Kasumi-1 (cell line): ENCODE measurements at regions not wholly inside any gene's neighbourhood (a gene's known extent, or its start where the extent isn't known, plus 50 kb on each side); places are given as distances from the start of the nearest gene placed in this dataset.

ENCODE experiments used
- DNase-seq, 2 experiments: peaks; one replicate each; lab custom pipeline; 2025; lab: John Stamatoyannopoulos, UW

DNA sequence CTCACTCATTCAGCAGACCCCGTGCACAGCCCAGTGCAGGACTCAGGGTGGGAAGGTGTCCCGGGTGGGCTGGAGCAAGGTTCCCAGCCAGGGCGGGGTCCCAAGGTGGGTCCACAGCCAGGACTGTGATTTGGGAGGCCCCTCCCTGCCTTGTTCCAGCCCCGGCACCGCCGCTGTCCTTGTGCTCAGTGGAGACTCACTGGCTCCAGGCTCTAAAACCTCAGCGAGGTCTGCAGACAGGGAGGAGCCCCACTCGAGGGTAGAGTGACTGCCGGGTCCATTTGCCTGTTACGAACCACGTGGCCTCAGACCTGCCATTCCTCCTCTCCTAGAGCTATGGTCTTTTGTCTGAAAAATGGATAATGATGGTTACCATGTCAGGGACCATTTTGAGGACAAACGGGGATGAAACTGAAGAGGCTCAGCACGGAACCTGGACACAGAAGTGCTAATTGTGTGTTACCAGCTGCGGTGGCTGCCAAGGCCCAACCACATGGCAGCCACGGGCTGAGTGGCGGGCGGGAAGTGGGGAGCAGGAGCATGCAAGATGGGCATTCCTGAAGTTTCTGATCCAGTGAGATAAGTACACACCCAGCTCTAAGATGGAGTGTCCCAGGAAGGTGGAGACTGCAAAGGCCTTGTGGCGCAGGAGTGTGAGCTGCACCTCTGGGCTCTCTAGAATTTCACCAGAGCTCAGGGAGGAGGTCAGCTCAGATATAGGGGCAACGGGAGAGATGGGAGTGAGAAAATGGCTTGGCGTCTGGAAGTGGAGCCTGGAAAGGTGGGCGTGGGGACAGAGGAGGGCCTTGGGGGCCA lies 317.6 kb downstream of the SEC14L1 start:
- DNase-seq = no peak

DNA sequence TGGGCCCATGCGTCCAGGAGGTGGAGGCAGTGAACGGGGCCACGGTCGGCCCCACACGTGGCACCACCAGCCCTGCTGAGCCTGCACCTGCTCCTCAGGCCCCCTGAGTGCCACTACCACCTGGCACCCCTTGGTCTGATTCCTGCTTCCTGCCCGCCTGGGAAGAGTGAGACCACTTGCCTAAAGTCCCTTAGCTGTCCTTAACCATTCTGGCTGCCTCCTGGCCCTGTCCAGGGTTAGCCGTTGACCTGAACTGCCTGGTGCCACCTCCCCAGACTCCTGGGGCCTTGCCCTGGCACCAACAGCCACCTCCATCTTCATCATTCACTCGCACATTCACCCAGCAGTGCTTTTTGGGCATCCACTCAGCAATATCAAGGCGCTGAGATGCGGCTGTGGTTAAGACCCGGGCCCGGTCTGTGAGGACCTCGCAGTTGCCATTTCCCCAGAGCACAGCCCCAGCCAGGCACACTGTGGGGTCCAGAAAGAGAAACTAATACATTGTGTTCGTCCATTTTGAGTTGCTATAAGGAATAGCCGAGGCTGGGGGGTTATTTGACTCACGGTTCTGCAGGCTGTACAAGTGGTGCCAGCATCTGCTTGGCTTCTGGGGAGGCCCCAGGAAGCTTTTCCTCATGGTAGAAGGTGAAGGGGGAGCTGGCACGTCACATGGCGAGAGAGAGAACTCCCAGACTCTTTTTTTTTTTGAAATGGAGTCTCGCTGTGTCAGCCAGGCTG lies 318.4 kb downstream of the SEC14L1 start:
- DNase-seq = no peak

DNA sequence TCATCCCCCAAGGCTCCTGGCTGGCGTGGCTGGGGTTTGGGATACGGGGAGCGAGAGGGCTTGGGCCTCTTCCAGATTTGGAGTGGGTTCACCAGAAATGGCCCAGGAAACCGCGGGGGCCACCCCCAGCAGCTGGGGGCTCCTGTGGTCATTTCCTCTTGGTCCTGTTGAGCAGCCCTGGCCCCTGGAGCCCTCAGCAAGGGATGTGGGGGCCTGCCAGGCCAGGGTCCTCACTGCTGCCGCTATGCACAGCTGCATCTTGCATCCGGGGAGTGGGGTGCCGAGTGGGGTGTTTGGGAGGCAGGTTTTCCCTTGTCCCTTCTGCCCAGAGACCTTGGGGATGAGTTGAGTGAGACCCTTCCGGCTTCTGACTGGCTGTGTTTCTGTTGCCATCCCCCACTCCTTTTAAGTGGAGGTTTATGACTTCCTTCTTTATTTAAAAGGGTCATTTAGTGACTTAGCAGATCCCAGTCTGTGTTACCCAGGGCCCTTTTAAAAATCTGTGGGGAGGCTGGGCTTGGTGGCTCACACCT lies 319.8 kb downstream of the SEC14L1 start:
- DNase-seq = peak; percentile 68 to 81

DNA sequence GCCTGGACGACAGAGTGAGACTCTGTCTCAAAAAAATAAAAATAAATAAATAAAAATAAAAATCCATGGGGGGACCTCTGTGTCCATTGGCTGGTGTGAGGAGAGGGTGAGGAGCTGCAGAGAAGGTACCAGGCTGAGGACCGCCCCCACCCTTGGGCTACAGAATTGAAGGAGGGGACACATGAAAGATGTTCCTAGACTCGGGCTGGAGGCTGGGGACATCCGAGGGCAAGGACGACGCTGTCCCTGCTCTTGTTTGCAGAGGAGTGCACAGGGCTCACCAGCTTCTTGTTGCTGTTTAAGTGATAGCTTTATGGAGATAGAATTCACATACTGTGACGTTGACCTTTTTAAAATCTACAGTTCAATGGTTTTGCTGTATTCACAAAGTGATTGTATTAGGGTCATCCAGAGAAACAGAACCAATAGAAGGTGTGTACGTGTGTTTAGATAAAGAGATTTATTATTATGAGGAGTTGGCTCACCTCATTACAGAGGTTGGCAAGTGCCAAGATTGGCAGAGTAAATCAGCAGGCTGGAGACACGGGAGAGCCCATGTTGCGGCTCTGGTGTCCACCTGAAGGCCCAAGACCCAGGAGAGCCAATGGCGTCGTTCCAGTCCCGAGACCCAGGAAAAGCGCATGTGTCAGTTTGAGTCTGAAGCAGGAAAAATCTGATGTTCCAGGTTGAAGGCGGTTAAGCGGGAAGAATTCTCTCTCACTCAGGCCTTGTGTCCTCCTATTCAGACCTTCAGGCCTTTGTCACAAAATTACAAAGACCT lies 320.7 kb downstream of the SEC14L1 start:
- no peak for DNase-seq

DNA sequence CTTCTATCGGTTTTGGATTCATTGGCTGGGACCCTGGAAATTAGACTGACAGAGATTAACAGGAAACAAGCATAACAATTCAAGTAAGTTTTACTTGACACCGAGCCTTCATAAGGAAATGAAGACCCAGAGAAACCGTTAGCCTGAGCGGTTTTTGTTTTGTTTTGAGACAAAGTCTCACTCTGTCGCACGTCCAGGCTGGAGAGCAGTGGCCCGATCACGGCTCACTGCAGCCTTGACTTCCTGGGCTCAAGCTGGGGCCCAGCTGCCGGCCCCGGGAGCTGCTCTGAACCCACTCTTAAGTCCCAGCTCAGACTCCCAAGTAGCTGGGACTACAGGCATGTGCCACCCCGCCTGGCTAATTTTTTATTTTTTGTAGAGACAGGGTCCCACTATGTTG lies 321.3 kb downstream of the SEC14L1 start:
- peak; percentile 51 to 53 for DNase-seq

DNA sequence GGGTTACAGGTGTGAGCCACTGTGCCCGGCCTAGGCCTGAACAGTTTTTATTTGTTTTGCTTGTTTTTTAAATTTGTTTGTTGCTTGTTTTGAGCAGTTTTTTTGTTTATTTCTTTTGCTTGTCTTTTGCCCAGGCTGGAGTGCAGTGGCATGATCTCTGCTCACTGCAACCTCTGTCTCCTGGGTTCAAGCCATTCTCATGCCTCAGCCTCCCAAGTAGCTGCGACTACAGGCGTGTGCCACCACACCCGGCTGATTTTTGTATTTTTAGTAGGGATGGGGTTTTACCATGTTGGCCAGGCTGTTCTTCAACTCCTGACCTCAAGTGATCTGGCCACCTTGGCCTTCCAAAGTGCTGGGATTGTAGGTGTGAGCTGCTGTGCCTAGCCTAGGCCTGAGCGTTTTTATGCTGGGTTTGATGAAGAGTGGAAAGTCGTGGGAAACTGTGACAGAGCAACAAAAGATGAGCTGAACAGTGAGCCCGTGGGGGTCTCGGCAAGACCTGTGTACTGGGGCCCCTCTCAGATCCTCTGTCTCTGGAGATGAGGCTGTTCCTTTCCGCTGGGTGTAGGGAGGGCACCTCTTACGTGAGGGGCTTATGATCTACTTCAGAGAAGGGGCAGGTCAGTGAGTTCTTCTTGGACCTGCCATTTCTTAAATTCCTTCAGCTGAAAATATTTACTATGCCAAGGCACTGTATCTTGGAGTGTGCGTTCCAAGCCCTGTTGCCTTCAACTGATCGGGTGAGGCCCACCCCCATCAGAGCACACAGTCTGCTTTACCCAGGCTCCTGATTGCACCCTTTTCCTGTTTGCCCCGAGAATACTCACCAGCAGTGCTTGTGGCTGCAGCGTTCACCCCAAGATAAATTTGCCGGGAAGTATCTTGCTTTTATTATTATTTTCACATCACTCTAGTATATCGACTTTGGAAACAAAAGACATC lies 322.1 kb downstream of the SEC14L1 start:
- no peak for DNase-seq

DNA sequence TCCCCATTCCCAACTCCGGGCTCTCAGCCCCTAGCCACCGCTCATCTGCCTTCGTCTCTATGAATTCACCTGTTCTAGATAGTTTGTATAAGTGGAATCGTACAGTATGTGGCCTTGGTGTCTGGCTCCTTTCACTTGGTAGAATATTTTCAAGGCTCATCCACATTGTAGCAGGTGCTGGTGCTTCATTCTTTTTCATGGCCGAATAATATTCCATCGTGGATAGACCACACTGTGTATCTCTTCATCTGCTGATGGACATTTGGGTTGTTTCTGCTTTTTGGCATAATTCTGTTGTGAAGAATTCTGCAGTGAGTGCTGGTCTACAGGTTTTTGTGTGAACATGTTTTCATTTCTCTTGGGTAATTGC lies 324.2 kb downstream of the SEC14L1 start:
- DNase-seq = no peak

DNA sequence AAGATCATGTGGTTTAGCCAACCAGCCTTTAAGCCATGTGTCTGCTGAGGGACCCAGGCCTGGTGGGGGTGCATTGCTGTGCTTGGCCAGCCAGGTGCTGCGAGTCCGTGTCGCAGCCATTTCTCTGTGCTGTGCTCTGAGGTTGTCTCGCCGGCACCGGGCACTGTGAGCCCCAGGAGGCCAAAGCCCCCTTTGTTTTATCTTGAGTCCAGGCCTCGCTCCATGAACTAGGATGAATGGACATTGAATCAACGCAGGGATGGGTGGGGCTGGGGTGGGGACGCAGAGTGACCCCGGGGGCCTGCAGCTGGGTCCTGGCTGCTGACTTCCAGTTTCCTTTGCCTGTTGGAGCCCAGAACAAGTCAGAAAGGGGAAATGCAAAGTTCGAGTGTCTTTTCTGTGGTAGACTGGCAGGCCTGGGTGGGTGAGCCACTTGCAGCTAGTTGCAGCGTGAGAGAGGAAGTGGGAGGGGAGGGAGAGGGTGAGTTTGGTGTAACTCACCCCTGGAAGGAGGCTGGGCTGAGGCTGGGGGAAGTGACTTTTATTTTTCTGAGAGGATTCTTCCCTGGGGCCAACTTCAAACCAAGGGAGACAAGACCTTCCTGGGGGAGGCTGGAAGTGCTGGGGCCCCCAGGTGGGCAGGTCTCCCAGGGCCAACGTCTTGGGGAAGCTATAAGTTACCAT lies 324.7 kb downstream of the SEC14L1 start:
- DNase-seq = peak; percentile 99

DNA sequence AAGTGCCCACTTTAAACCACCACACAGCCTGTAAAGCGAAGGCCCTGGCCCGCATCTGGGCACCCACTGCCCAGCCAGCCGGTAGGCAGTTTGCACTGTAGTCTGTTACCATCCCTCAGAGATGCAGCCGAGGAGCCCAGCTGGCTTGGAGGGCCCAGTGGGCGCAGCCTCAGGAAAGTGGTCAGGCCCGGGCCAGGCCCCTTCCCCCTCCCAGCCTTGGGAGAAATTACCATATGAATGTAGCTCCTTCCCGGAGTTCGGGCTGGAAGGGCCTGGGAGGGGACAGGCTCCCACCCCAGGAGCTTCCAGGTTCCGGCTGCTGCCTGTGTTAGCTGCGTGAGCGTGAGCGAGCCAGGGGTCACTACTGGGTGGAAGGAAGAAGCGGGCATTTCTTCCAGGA lies 325.4 kb downstream of the SEC14L1 start:
- no peak for DNase-seq

DNA sequence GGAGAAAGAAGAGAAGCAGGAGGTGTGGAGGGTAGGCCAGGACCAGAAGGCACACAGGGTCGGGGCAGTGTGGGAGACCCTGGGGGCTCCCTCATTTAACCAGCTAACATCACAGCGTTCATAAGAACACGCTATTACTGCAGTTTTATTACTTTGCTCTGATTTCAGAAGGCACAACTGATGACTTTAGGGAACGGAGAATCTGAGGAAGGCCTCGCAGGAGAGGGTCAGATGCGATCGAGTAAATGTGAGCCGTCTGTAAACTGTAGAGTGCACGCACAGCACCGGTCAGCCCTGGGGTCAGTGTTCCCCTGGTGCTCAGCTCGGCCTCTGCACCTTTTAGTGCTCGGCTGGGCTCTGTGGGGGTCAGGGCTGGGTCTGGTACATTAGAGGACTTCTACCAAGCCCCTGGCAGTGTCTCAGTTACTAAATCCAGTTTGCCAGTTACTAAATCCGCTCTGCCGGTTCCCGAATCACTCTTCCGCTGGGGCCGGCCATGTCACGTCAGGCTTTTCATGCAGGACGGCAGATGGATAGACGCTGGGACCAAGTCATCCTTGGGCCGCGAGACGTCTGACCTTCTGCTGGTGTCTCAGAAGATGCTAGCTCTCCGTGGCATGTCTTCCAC lies 325.9 kb downstream of the SEC14L1 start:
- no peak for DNase-seq

DNA sequence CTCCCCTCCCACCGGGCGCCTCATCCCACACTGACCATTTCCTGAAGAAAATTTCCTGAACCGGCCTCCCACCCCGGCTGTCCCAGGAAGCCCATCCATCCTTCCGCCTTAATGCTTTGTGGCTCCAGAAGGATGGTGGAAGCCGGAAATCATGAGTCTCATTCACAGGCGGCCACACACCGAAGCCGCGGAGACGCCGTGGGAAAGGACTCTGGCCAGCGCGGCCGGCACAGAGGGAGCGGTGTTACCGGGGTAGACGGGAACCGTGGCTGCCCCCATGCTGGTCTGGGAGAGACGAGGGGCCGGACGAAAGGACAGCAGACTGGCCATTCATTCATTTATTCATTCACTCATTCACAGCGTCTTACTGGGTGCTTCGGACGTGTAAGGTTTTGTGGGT lies 326.8 kb downstream of the SEC14L1 start:
- no peak for DNase-seq

DNA sequence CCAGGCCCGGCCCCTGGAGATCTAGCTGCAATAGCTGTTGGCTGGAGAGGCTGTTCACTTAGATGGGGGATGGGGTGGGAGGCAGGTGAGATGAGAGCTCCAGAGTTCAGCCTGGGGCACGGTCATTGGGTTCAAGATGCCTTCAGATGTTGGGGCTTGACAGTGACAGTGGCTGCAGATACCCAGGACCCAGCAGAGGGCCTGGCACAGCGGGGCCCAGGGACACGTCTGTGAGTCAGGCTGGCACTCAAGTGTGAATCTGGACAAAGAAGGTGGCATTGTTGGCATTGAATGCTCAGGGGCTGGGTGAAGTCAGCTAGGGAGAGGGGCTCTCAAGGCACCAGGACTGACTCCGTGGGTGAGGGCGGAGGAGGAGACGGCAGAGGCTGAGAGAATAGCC lies 328.1 kb downstream of the SEC14L1 start:
- no peak for DNase-seq

DNA sequence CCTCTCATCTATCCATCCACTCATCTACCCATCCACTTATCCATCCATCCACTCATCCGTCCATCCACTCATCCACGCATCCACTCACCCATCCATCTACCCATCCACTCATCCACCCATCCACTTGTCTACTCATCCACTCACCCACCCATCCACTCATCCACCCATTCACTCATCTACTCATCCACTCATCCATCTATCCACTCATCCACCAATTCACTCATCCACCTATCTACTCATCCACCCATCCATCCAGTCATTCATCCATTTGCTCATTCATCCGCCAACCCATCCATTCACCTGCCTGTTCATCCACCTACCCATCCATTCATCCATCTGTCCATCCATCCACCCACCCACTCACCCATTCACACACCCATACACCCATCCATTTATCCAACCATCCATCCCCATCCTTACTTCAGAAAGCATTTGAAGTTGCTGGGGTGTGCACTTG lies 329.6 kb downstream of the SEC14L1 start:
- no peak for DNase-seq

DNA sequence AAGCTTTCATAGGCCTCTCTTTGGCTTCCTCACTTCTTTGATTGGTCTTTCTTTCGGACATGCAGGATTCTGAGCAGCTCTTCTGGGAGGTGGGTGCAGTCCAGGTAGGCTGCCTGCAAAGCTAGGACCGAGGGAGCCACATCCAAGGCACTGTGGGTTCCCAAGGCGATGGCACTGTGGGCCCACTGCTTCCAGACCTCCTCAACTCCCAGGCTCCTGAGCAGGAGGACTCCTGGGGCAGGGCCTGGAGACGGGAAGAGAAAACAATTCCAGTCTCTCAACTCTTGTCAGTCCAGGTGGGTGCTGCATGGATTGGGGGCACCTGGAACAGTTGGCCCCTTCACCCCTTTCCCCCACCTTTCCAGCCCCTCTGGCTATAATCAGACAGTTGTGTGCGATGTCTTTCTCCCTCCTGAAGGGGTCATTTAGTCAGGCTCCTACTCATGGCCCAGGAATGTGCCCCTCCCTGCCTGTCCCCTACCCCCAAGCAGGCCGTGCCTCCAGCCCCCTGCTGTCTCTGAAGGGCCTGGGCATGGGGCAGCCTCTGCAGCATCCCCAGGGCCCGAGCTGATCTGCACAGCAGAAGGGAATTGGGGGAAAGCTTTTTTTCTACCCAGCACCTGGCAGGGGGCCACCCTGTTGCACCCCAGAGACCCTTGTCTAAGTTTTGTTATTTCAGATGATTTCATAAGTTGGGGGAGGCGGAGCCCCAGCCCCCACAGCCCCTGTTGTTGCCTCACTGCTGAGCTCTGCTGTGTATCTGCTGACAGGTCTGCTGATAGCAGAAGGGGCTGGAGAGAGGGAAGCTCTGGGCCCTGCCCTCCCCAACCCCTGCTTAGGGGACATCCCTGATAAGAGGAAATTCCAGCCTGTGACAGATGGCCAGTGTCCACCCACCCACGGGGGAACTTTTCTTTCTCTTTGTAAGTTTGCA lies 330.3 kb downstream of the SEC14L1 start:
- no peak for DNase-seq

DNA sequence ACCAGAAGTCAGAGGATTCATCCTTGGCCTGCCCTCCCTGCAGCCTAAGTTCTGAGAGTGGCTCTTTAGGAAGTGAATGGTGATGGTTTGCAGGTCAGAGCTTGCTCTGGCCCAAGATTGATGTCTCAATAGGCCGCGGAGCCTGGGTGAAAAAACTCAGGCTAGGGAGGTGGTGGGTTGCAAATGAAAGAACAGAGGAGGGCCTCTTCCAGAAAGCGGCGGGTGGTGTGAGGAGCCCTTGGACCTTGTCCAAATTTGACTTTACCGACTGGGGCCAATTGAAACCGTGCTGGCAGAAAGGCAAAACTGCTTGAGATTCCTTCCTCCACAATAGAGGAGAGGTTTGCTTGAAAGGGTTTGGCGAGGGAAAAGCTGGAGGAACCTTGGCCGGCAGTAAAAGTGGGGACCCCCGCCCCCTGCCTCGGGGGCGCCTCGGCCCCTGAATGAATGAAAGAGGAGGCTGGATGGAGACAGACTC lies 331.3 kb downstream of the SEC14L1 start:
- peak in 1 of 2 experiments; percentile 9 for DNase-seq

DNA sequence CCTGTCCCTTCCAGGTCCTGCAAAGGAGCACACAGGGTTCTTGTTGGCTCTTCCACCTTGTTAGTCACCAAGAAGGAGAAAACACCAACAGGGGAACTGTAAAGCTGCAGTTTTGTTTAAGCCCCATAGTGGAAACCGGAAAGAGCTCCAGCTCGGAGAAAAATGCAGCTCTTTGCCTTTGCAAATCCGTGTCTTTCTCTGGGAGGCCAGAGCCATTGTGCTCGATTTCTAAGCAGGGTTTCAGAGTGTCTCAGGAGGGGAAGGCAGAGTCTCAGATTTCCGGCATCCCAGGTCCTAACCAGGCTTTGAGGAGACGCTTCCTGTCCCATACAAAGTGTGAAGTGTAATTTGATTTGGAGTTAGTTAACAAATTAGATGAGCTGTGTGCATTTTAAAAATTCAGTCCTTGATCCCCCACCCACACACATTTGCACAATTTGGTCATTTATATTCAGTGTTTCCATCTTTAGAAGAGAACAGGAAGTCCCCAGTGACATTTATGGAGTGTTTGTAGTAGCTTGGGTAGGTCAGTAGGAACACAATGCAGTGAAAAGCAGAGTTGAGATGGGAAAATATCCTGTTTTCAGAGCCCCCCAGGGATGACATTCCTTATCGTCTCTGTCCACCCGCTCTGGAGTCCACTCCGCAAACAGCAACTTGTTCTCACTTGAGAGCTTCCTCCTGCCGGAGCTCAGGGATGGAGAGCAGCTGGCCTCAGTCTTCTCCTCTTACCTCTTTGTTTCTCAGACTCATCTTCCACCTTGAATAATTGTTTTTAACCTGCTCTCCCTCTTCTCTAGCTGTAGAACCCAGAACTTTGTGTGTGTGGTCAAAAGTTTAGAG lies 331.9 kb downstream of the SEC14L1 start:
- DNase-seq = peak in 1 of 2 experiments; percentile 18

DNA sequence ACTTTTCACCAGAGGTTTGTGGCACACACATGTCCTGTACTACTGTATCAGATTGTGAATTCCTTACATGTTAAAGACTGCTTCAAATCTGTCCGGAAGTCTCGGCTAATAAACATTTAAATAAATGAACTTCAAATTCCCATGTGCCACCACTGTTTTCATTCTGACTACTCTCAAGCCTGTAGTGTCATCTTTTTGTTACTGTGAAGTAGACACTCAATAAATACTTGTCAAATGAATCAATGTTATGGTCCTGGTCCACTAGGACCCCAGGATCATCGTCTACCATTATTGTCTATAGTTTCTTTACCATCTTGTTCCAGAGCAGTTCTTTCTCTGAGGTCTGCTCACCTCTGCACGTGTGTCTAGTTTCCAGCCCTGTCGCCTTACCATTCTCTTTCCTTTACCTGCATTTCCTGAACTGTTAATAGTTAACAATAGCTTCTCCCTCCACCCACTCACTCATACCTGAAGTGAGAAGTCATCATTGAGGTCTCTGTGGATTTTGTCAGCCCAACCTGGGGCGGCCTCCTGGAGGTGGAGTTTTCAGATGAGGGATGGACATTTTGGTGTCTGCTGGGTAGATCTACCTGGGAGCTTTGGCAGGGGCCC lies 333.0 kb downstream of the SEC14L1 start:
- DNase-seq = no peak
